SKM-1 treated with dmso at 0.1 percent for 144 hours (cell line): ENCODE measurements at regions not wholly inside any gene's neighbourhood (a gene's known extent, or its start where the extent isn't known, plus 50 kb on each side); places are given as distances from the start of the nearest gene placed in this dataset.
"Not testable (repeated sequence)": the region's sequence is repeated elsewhere in the genome, so short reads cannot be mapped to it uniquely, and the experiment has no call there.

Source experiments
- DNase-seq: peaks from one replicate; lab custom pipeline; 2025; ENCODE audit not compliant: unreplicated experiment; lab: John Stamatoyannopoulos, UW

DNA sequence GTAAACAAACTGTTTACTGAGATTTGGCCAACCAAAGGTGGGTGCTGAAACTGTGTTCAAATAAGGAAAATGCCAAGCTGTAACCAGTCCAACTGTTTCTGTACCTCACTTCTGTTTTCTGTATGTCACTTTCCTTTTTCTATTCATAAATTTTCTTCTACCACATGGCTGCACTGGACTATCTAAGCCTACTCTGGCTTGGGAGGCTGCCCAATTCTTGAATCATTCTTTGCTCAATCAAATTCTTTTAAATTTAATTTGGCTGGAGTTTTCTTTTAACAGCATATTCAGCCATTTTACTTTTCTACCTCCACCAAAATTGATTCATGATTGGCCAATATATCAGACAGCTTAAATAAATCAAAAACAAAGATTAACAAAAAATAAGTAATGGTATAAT is 1575.5 kb upstream of the SPRY2 start:
- DNase-seq, result no peak

DNA sequence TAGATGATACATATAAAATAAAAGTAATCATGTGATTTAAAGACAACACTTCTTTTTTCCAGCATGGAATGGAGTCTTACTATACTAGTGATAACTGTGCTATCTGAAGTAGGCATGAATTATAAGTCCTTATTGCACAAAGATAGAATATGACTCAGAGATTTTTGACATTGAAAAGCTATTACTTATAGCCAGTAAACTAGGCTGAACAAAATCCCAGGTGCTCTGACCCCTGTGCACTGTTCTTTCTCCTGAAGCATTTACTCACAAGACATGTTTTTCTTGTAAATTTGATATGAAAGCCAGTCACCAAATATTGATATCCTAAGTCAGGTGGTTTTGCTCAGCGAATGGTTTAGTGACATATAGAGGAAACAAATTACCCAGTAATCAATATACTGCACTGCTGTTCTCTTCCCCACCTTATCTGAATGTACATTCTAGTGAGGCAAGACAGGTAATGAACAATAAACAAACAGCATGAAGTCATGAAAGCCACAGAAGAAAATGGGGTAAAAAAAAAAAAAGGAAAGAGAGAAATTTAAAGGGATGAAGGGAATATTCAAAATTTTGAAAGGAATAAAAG is 1567.0 kb upstream of the SPRY2 start:
- no peak for DNase-seq

DNA sequence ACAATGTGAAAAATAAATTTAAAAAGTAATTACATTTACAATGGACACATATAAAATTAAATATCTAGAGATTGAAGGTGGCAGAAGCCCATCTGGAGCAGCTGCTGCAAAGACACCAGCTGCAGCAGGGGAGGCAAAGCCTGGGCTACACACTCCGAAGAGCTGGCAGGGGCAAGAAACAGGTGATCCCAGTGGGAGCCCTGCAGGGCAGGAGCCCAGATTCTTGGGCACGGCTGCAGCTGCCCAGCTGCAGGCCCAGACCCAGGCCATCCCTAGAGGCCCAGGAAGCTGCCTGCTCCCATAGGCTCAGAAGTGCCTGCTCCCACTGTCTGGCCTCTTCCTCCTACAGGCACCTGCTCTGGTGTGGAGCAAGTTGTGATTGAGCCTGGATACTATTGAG is 1547.9 kb upstream of the SPRY2 start:
- DNase-seq, result no peak

DNA sequence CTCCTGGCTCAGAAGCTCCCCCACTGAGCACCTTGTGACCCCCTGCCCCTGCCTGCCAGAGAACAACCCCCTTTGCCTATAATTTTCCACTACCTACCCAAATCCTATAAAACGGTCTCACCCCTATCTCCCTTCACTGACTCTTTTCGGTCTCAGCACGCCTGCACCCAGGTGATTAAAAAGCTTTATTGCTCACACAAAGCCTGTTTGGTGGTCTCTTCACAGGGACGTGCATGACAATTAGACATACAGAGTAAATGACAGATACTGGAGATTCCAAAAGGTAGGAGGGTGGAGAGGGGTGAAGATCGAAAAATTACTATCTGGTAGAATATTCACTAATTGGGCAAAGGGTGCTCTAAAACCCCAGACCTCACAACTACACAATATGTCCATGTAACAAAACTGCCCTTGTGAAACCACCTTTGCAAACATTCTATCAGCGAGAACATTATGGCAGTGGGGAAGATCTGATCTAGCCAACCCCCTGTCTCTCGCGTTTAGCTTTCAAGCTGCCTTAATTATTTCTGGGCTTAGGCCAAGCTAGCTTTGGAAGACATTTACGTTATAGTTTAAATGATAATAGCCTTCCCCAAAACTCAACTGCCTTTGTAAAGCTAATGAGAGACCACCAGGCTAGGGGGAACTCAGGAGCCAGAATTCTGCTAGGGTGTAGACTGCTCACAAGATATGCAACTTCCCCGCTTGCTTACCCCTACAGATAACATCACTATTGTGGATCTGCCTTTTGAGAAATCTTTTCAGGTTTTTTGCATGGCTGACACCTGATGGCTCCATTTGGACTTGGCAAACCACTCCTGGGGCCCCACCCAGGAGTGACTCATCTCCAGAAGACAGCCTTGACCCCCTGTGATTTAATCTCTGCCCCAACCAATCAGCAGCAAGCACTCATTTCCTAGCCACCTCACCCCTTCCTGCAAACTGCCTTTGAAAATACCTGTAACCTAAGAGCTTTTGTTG is 1534.0 kb upstream of the SPRY2 start:
- no peak for DNase-seq

DNA sequence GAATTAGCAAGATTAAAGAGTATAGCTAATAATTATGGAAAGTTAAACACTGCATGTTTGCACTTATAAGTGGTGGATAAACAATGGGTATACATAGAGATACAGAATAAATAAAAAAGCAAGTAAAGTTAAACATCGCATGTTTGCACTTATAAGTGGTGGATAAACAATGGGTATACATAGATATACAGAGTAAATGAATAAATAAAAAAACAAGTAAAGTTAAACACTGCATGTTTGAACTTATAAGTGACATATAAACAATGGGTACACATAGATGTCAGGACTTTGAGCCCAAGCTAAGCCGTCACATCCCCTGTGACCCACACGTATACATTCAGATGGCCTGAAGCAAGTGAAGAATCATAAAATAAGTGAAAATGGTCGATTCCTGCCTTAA is 1533.3 kb upstream of the SPRY2 start:
- no peak for DNase-seq

DNA sequence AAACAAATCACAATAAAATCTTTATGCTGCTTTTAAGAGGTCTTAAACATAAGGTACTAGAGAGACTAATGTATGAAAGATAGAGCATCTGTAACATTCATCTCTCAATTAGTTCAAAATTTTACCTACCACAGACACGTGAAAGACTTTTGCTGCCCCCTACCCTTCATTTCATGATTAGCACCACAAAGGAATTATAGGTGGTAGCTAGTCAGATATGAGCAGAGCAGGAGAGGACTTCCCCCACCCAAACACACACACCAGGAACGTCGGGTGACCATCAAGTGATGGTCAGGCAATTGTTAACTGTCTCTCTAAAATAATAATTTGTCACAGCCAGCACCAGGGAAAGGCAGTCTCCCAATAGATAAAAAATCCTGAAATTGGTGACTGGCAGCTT is 1531.7 kb upstream of the SPRY2 start:
- DNase-seq, result peak; percentile 4

DNA sequence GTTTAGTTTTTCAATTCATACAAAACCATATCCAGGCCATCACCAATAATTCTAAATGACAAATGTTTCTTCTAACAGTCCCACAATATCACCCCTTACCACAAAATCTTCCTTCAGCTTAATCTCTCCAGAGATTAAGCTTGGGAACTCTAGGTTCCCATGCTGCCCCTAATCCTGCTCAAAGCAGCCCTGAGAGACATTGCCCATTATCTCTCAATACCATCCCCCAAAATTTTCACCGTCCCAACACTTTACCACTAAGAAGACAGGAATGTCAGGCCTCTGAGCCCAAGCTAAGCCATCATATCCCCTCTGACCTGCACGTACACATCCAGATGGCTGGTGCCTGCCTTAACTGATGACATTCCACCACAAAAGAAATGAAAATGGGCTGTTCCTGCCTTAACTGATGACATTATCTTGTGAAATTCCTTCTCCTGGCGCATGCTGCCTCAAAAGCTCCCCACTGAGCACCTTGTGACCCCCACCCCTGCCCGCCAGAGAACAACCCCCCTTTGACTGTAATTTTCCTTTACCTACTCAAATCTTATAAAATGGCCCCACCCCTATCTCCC is 1530.9 kb upstream of the SPRY2 start:
- not testable (repeated sequence) for DNase-seq

DNA sequence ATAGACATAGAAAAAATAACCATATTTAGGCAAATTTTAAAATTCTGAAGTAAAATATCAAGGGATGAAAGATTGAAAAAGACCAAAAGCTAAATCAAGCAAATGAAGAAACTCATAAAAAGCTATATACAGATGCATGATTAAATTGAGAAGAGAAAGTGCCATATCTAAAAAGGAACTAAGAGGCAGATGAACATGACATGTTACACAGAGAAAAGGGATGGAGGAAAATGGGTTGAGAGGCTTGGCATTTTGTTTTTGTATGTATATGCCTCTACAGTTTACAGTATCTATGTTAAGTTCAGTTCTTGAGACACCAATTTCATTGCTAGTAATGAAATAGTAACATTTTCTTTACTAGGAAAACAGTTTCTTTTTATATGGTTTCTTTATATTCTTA is 1507.4 kb upstream of the SPRY2 start:
- no peak for DNase-seq

DNA sequence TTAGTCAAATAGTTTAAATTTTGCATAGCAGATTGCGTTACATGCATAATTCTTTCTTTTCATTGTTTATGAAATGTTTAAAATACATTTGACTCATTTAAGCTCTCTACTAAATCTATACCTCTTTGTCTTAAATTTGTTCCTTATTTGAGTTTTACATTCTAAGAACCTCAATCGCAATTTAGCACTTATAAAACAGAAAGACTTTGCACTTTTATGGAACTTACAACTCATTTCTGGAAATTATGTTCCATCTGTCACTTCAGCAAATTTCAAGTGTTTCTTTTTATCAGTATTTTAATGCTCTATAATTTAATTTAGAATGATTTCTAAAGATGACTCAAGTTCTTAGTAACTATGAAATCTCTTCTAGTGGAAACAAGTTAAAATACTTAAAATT is 1505.8 kb upstream of the SPRY2 start:
- DNase-seq, result no peak

DNA sequence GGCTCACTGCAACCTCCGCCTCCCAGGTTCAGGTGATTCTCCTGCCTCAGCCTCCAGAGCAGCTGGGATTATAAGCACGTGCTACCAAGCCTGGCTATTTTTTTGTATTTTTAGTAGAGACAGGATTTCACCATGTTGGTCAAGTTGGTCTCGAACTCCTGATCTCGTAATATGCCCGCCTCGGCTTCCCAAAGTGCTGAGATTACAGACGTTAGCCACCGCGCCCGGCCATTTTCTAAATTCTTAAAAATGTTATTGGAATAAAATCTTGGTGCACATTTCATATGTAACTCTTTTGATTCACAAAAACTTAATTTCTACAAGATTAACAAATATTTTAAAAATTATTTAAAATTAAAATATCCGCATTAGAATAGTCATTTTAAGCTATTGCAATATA is 1480.3 kb upstream of the SPRY2 start:
- DNase-seq, result no peak

DNA sequence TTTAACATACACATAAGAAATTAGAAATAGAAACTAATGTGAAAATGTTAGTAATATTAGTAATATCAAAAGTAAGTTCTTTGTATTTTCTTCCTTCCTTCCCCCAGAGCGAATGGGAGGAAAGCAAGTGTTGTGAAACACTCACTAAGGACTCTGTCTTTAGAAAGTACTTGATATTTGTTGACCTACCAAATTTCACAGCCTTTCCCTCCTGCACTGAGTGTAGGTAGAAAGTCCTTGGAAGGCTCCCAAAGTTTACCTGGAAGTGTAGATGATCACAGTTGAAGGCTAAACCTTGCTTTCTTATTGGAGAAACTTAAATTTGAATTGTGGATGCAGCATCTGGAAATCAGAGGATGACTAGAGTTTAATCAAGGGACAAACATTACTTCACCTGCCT is 1459.5 kb upstream of the SPRY2 start:
- DNase-seq, result no peak

DNA sequence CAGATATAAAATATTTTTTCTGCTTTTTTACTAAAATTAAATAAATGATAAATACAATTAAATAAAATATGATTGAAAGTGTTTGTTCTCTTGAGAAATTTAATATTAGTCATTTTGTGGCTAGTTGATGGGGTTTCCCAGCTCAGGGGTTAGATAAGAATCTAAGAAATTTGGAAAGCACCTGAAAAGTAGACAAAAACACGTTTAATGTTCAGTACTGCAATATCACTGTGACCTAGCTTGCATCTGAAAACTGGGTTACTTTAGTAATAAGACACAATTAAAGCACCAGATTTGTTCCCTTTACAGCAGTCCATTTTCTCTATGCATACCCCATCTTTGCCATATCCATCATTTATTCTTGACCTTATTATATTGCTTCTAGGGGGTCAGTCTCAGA is 1454.8 kb upstream of the SPRY2 start:
- no peak for DNase-seq

DNA sequence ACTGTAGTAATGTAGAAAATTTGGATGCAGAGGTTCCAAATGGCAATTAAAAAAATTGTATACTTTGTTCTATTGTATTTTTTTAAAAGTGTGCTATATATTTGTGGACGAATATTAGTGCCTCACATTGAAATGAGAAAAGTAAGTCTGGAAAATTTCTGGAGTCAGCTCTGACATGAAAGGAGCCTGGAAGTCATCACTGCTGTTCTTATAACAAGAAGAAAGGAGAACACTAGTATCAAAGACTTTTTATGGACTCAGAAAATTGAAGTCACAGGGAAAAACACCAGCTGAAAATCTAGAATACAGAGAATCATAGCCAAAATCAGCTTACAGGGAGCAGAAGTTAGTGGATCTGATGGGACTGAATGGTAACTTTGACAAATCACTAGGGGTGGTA is 1450.7 kb upstream of the SPRY2 start:
- no peak for DNase-seq

DNA sequence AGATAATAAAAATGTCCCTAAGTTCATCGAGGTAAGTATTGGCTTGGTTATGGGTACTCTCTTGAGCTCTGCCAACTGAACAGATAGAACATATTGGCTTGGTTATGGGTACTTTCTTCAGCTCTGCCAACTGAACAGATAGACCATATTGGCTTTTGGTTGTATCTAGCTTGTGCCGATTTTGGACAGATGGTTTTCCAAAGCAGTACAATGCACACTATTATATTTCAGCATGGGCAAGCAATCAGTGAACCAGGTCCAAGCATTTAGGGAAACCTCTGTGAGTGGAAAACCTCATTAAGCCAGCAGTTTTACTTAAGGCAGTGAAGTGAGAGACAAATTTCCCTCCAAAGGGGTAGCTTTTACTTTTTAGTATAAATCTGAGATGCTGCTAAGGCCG is 1440.5 kb upstream of the SPRY2 start:
- DNase-seq, result no peak

DNA sequence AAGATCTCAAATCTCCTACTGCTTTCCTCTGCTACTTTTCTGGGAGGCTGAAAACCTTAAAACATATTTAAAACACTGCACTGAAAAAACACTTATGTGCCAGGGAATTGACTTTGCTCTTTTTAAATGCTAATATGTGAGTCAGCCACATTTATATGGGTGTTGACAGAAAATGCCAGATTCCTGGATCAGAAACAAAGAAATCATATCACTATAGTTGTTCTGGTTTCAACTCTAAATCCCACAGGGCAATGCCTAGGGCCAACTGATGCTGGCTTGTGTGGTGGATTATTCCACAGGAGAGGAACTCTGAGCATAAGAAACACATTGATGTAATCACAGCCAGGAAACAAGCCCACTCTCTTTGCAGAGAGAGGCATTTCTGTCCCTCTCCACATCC is 1439.0 kb upstream of the SPRY2 start:
- no peak for DNase-seq

DNA sequence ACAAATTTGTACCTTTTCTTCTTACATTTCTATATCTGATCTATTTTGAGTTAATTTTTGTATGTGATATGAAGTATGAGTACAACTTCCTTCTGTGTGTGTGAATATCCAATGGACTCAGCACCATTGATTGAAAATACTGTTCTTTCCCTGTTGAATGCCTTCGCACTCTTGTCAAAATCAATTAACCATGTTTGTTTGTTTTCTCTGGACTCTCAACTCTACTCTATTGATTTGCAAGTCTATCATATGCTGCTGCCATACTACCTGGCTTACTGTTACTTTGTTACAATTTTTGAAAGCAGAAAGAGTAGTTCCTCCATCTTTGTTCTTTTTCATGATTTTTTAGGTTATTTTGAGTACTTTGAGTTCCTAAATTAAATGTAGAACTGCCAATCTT is 1437.4 kb upstream of the SPRY2 start:
- no peak for DNase-seq

DNA sequence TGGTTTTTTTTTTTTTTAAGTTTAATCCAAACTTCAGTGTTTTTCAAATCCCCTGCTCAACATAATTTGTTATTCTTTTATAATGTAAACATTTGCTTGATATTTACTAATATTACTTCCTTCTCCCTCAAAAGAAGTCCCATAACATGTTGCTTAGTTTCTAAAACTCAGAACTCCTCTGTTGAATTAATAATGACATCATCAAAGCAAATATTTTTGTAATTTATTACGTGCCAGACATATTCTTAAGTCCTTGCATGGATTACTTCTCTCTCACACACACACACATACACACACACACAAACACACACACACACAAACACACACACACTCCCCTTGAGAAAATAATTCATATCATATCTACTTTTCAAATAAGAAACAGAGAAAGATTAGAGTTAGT is 1432.3 kb upstream of the SPRY2 start:
- no peak for DNase-seq

DNA sequence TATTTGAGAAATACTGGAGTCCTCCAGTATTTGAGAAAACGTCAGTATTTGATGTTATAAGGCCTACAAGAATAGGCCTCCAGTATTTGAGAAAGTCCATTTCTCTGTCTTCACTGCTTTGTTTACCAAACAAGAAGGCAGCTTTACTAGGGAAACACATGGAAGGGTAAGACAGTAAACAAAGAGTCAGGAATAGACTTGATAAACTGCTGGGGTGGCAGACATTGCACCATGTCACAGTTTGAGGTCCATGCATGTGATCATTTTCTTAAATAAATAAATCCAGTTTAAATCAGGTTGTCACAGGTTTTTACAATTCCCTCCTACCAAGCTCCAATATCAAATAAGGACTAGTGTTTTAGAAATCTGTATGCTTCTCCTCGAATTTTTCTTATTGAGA is 1431.0 kb upstream of the SPRY2 start:
- no peak for DNase-seq

DNA sequence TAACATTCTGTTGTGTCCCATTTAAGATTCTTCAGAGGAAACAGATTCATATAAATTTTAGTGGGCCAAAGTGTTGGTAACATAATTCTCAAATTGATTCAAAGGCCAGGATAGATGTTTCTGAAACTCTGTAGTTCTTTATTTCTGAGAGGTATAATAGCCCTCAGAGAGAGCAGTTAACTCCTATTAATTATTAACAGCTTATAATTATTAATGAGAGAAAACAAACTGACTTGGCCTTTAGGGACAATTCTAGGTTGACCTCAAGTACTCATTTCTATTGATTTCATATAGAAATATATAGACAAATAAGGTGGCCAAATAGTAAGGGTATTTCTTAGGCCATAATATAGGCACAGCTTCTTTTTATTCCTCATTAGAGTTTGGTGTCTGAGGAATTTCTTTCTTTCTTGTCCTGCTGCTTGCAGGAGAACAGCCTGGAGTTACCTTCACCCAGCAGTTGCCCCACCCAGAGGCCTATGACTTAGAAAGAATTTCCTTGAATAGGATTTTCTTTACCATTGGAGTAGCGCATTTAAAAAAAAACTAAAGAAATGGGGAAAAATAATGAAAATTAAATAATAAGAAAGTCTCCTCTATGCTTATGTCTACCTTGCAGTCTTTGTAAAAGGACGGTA is 1430.1 kb upstream of the SPRY2 start:
- DNase-seq, result no peak

DNA sequence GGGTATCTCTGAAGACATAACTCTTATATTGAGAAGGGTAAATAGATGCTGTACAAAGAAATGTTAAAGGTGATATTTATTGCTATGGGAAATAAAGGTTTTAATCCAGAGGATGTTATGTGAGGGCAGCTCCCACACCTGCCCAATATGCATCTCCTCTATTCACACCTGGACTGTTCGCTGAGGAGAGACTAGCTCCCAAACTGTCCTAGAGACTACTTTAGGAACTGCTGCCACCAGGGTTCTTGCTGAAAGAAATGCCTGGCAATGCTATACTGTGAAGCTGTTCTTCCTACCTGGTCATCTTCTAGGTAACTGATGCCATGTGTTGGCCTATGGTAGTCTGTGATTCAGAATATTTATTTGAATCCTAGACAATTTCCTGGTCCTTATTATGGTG is 1421.5 kb upstream of the SPRY2 start:
- DNase-seq, result no peak

DNA sequence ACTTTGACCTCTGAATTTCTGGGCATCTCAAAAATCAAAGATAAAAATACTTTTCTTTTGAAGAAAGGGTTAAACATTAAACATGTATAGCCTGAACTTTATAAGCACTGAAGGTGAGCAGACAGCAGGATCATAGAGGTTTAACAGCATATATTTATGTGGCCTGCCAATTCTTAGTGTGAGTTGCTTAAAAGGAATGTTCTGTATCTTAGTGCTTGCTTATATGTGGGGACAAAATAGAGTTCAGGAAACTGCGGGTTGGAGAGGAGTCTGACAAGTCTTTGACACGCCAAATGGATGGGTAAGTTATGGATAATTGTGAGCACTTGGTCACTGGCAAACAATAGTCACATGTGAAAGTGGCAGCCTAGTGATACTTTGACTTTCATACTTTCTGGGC is 1419.4 kb upstream of the SPRY2 start:
- no peak for DNase-seq
